ENCODE measurements at regions not wholly inside any gene's neighbourhood (a gene's known extent, or its start where the extent isn't known, plus 50 kb on each side); places are given as distances from the start of the nearest gene placed in this dataset.

GRCh38 chr2:158735822-158736580 lies 59.1 kb upstream of the DAPL1 start (continued):
- TF ChIP-seq, protein P1, sequence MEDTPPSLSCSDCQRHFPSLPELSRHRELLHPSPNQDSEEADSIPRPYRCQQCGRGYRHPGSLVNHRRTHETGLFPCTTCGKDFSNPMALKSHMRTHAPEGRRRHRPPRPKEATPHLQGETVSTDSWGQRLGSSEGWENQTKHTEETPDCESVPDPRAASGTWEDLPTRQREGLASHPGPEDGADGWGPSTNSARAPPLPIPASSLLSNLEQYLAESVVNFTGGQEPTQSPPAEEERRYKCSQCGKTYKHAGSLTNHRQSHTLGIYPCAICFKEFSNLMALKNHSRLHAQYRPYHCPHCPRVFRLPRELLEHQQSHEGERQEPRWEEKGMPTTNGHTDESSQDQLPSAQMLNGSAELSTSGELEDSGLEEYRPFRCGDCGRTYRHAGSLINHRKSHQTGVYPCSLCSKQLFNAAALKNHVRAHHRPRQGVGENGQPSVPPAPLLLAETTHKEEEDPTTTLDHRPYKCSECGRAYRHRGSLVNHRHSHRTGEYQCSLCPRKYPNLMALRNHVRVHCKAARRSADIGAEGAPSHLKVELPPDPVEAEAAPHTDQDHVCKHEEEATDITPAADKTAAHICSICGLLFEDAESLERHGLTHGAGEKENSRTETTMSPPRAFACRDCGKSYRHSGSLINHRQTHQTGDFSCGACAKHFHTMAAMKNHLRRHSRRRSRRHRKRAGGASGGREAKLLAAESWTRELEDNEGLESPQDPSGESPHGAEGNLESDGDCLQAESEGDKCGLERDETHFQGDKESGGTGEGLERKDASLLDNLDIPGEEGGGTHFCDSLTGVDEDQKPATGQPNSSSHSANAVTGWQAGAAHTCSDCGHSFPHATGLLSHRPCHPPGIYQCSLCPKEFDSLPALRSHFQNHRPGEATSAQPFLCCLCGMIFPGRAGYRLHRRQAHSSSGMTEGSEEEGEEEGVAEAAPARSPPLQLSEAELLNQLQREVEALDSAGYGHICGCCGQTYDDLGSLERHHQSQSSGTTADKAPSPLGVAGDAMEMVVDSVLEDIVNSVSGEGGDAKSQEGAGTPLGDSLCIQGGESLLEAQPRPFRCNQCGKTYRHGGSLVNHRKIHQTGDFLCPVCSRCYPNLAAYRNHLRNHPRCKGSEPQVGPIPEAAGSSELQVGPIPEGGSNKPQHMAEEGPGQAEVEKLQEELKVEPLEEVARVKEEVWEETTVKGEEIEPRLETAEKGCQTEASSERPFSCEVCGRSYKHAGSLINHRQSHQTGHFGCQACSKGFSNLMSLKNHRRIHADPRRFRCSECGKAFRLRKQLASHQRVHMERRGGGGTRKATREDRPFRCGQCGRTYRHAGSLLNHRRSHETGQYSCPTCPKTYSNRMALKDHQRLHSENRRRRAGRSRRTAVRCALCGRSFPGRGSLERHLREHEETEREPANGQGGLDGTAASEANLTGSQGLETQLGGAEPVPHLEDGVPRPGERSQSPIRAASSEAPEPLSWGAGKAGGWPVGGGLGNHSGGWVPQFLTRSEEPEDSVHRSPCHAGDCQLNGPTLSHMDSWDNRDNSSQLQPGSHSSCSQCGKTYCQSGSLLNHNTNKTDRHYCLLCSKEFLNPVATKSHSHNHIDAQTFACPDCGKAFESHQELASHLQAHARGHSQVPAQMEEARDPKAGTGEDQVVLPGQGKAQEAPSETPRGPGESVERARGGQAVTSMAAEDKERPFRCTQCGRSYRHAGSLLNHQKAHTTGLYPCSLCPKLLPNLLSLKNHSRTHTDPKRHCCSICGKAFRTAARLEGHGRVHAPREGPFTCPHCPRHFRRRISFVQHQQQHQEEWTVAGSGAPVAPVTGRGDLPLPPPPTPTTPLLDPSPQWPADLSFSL (CRISPR knock-in tag; IDR thresholded peaks at IDR 0.05), result no peak
- TF ChIP-seq SIN3A (IDR thresholded peaks at IDR 0.05; ENCODE audit: borderline replicate concordance, low read depth, low read length), result no peak
- TF ChIP-seq TOPORS (CRISPR knock-in tag; IDR thresholded peaks at IDR 0.05), result no peak
- TF ChIP-seq, protein P2, sequence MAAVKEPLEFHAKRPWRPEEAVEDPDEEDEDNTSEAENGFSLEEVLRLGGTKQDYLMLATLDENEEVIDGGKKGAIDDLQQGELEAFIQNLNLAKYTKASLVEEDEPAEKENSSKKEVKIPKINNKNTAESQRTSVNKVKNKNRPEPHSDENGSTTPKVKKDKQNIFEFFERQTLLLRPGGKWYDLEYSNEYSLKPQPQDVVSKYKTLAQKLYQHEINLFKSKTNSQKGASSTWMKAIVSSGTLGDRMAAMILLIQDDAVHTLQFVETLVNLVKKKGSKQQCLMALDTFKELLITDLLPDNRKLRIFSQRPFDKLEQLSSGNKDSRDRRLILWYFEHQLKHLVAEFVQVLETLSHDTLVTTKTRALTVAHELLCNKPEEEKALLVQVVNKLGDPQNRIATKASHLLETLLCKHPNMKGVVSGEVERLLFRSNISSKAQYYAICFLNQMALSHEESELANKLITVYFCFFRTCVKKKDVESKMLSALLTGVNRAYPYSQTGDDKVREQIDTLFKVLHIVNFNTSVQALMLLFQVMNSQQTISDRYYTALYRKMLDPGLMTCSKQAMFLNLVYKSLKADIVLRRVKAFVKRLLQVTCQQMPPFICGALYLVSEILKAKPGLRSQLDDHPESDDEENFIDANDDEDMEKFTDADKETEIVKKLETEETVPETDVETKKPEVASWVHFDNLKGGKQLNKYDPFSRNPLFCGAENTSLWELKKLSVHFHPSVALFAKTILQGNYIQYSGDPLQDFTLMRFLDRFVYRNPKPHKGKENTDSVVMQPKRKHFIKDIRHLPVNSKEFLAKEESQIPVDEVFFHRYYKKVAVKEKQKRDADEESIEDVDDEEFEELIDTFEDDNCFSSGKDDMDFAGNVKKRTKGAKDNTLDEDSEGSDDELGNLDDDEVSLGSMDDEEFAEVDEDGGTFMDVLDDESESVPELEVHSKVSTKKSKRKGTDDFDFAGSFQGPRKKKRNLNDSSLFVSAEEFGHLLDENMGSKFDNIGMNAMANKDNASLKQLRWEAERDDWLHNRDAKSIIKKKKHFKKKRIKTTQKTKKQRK (IDR thresholded peaks at IDR 0.05; ENCODE audit: low read length), result no peak
- TF ChIP-seq, protein P3, sequence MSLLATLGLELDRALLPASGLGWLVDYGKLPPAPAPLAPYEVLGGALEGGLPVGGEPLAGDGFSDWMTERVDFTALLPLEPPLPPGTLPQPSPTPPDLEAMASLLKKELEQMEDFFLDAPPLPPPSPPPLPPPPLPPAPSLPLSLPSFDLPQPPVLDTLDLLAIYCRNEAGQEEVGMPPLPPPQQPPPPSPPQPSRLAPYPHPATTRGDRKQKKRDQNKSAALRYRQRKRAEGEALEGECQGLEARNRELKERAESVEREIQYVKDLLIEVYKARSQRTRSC (CRISPR knock-in tag; IDR thresholded peaks at IDR 0.05; ENCODE audit: low read depth), result no peak
